ENCODE measurements at regions not wholly inside any gene's neighbourhood (a gene's known extent, or its start where the extent isn't known, plus 50 kb on each side); places are given as distances from the start of the nearest gene placed in this dataset.

DNA sequence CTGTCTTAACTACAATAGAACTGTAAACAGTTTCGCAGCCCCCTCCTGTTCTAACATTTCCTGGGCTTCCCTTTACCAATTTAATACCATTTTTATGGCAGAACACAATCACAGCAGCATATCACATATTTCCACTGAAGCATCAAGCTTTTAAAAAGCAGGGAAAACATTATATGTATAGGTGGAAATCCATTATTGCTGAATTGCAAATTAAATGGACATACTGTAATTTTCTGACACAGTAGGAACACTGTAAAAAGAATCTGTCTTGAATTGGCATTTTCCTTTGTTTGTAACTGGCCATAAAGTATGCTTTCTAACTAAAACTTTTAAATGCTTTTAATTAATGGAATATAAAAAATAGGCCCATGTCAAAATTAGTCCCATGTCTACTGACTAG, 1385.8 kb downstream of the SI start:
- no peak overlapping the region for H2AFZ ChIP-seq (ENCODE audit: low read depth, low read length)
- DNase-seq (ENCODE audit: low read depth, low spot score) (no peak), FAIRE-seq (no peak)
- H3K4me1 ChIP-seq (ENCODE audit: control insufficient read depth, extremely low read depth, insufficient read depth, low read length): no peaks in the 10 kb centered on the region
- H4K20me1 ChIP-seq (replicated peaks; ENCODE audit: control insufficient read depth, extremely low read depth, insufficient read depth, low read length): no peaks in the 10 kb centered on the region
- intact Hi-C loops (cut with micrococcal nuclease): no loop called here
- no peaks in the 10 kb centered on the region for H3K36me3 ChIP-seq (ENCODE audit: control insufficient read depth in 2 of 2, extremely low read depth in 1 of 2, insufficient read depth in 2 of 2, low read length in 2 of 2)
- CTCF ChIA-PET: no interaction called here
- BruUV-seq (replicated peaks): no TSS peak
- TF ChIP-seq MYC (IDR thresholded peaks at IDR 0.05; ENCODE audit: low read depth, low read length): no peak
- no peak overlapping the region for H3K4me3 ChIP-seq (replicated peaks in 1 of 3; ENCODE audit: insufficient read depth in 1 of 3, low read depth in 1 of 3, low read length in 3 of 3)
- no peak overlapping the region for H3K4me2 ChIP-seq (ENCODE audit: insufficient read depth, low read length)
- no peak overlapping the region for H3K9ac ChIP-seq (replicated peaks; ENCODE audit: extremely low read depth, insufficient read depth, low read length)
- H3K79me2 ChIP-seq (ENCODE audit: control insufficient read depth, insufficient read depth, low read length): no peaks in the 10 kb centered on the region
- dilution Hi-C loops (cut with MboI; ENCODE audit: extremely low pct_ligation_motif_present, low sequenced_read_pairs): no loop called here
- H3K9me1 ChIP-seq (replicated peaks; ENCODE audit: control insufficient read depth, extremely low read depth, insufficient read depth, low read length): no peaks in the 10 kb centered on the region
- peaks cover 4% of the 10 kb centered on the region for H3K9me3 ChIP-seq (replicated peaks; ENCODE audit: control insufficient read depth, insufficient read depth, low read length)
- POLR2A ChIA-PET: no interaction called here
- no peak overlapping the region for H3K27ac ChIP-seq (ENCODE audit: insufficient read depth, low read depth, low read length)
- H3K27me3 ChIP-seq (ENCODE audit: control insufficient read depth in 2 of 2, insufficient read depth in 2 of 2, low read length in 2 of 2): no peaks in the 10 kb centered on the region

DNA sequence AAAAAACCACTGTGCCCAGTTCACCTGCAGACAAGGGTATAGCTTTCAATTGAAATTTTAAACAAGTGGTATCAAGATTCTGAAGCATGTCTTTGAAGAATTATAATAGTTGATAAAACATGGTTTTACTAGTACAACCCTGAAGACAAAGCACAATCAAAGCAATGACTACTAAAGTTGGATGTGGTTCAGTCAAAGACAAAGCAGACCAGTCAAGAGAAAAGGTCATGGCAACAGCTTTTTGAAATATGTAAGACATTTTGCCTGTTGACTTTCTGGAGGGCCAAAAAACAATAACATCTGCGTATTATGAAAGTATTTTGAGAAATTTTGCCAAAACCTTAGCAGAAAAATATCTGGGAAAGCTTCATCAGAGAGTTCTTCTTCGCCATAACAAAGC, 1393.6 kb downstream of the SI start:
- no peak for FAIRE-seq
- intact Hi-C loops (cut with micrococcal nuclease): no loop called here
- no peak overlapping the region for H3K4me3 ChIP-seq (replicated peaks in 1 of 3; ENCODE audit: insufficient read depth in 1 of 3, low read depth in 1 of 3, low read length in 3 of 3)
- no peaks in the 10 kb centered on the region for H4K20me1 ChIP-seq (replicated peaks; ENCODE audit: control insufficient read depth, extremely low read depth, insufficient read depth, low read length)
- no peak overlapping the region for H2AFZ ChIP-seq (ENCODE audit: low read depth, low read length)
- DNase-seq (ENCODE audit: low read depth, low spot score): no peak
- no peaks in the 10 kb centered on the region for H3K4me1 ChIP-seq (ENCODE audit: control insufficient read depth, extremely low read depth, insufficient read depth, low read length)
- no peaks in the 10 kb centered on the region for H3K27me3 ChIP-seq (ENCODE audit: control insufficient read depth in 2 of 2, insufficient read depth in 2 of 2, low read length in 2 of 2)
- dilution Hi-C loops (cut with MboI; ENCODE audit: extremely low pct_ligation_motif_present, low sequenced_read_pairs): no loop called here
- H3K79me2 ChIP-seq (ENCODE audit: control insufficient read depth, insufficient read depth, low read length): no peaks in the 10 kb centered on the region
- CTCF ChIA-PET: no interaction called here
- peaks cover 6% of the 10 kb centered on the region for H3K9me3 ChIP-seq (replicated peaks; ENCODE audit: control insufficient read depth, insufficient read depth, low read length)
- TF ChIP-seq EZH2 (IDR thresholded peaks at IDR 0.05; ENCODE audit: borderline replicate concordance, low read depth, low read length, severe bottlenecking) (no peak), FOS (IDR thresholded peaks at IDR 0.05; ENCODE audit: borderline replicate concordance, insufficient read depth, low read length) (no peak), JUN (IDR thresholded peaks at IDR 0.05; ENCODE audit: borderline replicate concordance, insufficient read depth, insufficient read length, low read depth) (no peak)
- POLR2A ChIA-PET: no interaction called here
- no peaks in the 10 kb centered on the region for H3K9me1 ChIP-seq (replicated peaks; ENCODE audit: control insufficient read depth, extremely low read depth, insufficient read depth, low read length)
- no peak overlapping the region for H3K9ac ChIP-seq (replicated peaks; ENCODE audit: extremely low read depth, insufficient read depth, low read length)
- H3K4me2 ChIP-seq (ENCODE audit: insufficient read depth, low read length): no peak overlapping the region
- no TSS peak for BruUV-seq (replicated peaks)
- H3K36me3 ChIP-seq (ENCODE audit: control insufficient read depth in 2 of 2, extremely low read depth in 1 of 2, insufficient read depth in 2 of 2, low read length in 2 of 2): no peaks in the 10 kb centered on the region
- no peak overlapping the region for H3K27ac ChIP-seq (ENCODE audit: insufficient read depth, low read depth, low read length)

Measured in endothelial cell of umbilical vein (primary cell).